MCF 10A (cell line): ENCODE measurements at regions not wholly inside any gene's neighbourhood (a gene's known extent, or its start where the extent isn't known, plus 50 kb on each side); places are given as distances from the start of the nearest gene placed in this dataset.

ENCODE experiments used
- BruUV-seq: library from RNA; stranded (reverse); fragments of 400-500 nt; replicated peaks from 2 replicates; lab custom pipeline; 2021; lab: Mats Ljungman, UMichigan
- CTCF ChIA-PET: fragments of 300-600 bp; sonication (Branson Sonifier 250); formaldehyde crosslinking; extraction: SDS; loops from one replicate; lab custom pipeline; 2021; ENCODE audit warnings: antibody characterized with exemption, inconsistent platforms; lab: Yijun Ruan, JAX
- POLR2A ChIA-PET: fragments of 300-600, 350-650 bp; sonication (Branson Sonifier 250); formaldehyde crosslinking; extraction: SDS; loops from one replicate; lab custom pipeline; 2020; ENCODE audit warnings: antibody characterized with exemption, inconsistent platforms; lab: Yijun Ruan, JAX
- DNase-seq: peaks from one replicate; pipeline ENCODE4 v3.0.0-alpha.2; 2018; ENCODE audit not compliant: unreplicated experiment
- H3K27ac Mint-ChIP-seq: one replicate; pipeline ENCODE4 v1.8.0; 2022; ENCODE audit warnings: mild to moderate bottlenecking, low read depth, mixed read lengths; ENCODE audit not compliant: unreplicated experiment
- H3K27me3 Mint-ChIP-seq: one replicate; pipeline ENCODE4 v1.8.0; 2022; ENCODE audit warnings: mixed read lengths; ENCODE audit not compliant: insufficient read depth, unreplicated experiment
- H3K36me3 Mint-ChIP-seq: one replicate; pipeline ENCODE4 v1.8.0; 2022; ENCODE audit warnings: mild to moderate bottlenecking, moderate library complexity, mixed read lengths; ENCODE audit not compliant: insufficient read depth, unreplicated experiment
- H3K4me1 Mint-ChIP-seq: one replicate; pipeline ENCODE4 v1.8.0; 2022; ENCODE audit warnings: mixed read lengths; ENCODE audit not compliant: insufficient read depth, unreplicated experiment
- H3K4me3 Mint-ChIP-seq: one replicate; pipeline ENCODE4 v1.8.0; 2022; ENCODE audit warnings: mild to moderate bottlenecking, moderate library complexity, mixed read lengths; ENCODE audit not compliant: unreplicated experiment
- H3K9me3 Mint-ChIP-seq: one replicate; pipeline ENCODE4 v1.8.0; 2022; ENCODE audit warnings: mixed read lengths; ENCODE audit not compliant: unreplicated experiment
- intact Hi-C: fragments of 100-400 bp; cut with micrococcal nuclease; formaldehyde crosslinking; loops from 2 replicates; pipeline ENCODE4 v1.14.1; 2022
- TF ChIP-seq, protein P1 (sequence below): fragments of 200-600 bp; IDR thresholded peaks from one replicate; pipeline ENCODE4 v1.8.0; 2022; ENCODE audit warnings: antibody characterized with exemption, mild to moderate bottlenecking; ENCODE audit not compliant: unreplicated experiment

DNA sequence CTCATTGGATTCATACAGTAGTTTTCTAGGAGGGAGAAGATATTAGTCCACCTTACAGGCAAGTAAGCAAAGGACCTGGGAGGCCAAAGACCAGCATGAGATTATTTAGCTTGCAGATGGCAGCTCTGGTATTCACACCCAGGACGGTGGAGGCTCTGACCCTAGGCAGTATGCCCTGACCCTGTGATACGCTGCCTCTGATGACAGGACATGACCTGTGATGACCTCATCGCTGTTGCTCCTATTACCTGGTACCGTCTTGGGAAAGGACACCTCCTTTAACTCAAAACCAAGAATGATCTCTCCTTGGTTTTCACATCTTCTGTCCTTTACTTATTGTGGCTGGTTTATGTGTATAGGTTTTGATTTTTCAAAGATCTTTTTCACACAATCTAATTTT lies 298.6 kb downstream of the CLIC5 start:
- no peak overlapping the region for H3K27ac Mint-ChIP-seq
- intact Hi-C loops = no loop called here

DNA sequence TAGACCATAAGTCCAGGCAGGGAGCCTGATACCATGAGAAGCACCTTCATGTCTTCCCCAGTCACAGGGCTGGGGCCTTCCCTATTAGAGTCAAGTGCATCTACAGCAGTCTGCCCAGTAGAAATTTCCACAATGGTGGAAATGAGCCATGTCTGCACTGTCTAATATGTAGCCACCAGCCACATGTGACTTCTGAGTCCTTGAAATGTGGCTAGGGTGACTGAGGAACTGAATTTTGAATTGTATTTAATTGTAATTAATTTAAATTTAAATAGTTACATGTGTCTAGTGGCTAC lies 300.2 kb downstream of the CLIC5 start:
- ChIA-PET CTCF (interaction anchor here (0.7 to 2.5 kb wide), 14 partner anchors 11 to 1239 kb away, joined by 3 to 23 read pairs (median 8); no protein-coding TSS in a partner anchor), POLR2A (interaction anchor here (1.7 kb wide), 1 partner anchor 1060 kb away, joined by 4 read pairs; no protein-coding TSS in a partner anchor)
- Mint-ChIP-seq H3K4me3 (no peak overlapping the region), H3K4me1 (peaks cover 6% of the 10 kb centered on the region), H3K27me3 (peaks cover 3% of the 10 kb centered on the region), H3K27ac (no peak overlapping the region), H3K9me3 (no peaks in the 10 kb centered on the region), H3K36me3 (no peaks in the 10 kb centered on the region)
- intact Hi-C loops = loop anchor here (2.0 kb wide), 3 partner anchors 99 to 1241 kb away; no protein-coding TSS in a partner anchor
- TF ChIP-seq, protein P1, sequence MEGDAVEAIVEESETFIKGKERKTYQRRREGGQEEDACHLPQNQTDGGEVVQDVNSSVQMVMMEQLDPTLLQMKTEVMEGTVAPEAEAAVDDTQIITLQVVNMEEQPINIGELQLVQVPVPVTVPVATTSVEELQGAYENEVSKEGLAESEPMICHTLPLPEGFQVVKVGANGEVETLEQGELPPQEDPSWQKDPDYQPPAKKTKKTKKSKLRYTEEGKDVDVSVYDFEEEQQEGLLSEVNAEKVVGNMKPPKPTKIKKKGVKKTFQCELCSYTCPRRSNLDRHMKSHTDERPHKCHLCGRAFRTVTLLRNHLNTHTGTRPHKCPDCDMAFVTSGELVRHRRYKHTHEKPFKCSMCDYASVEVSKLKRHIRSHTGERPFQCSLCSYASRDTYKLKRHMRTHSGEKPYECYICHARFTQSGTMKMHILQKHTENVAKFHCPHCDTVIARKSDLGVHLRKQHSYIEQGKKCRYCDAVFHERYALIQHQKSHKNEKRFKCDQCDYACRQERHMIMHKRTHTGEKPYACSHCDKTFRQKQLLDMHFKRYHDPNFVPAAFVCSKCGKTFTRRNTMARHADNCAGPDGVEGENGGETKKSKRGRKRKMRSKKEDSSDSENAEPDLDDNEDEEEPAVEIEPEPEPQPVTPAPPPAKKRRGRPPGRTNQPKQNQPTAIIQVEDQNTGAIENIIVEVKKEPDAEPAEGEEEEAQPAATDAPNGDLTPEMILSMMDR = no peak
- no peak for DNase-seq
- BruUV-seq = no TSS peak

More for the DNA sequence above, 298.6 kb downstream of the CLIC5 start:
- TF ChIP-seq, protein P1 = no peak
- Mint-ChIP-seq H3K4me3 (no peak overlapping the region), H3K36me3 (no peaks in the 10 kb centered on the region), H3K4me1 (no peaks in the 10 kb centered on the region), H3K27me3 (peaks cover 18% of the 10 kb centered on the region), H3K9me3 (no peaks in the 10 kb centered on the region)
- DNase-seq = no peak
- POLR2A ChIA-PET = no interaction called here
- no TSS peak for BruUV-seq
- CTCF ChIA-PET = interaction anchor here (1.5 kb wide), 1 partner anchor 1241 kb away, joined by 5 read pairs; no protein-coding TSS in a partner anchor

DNA sequence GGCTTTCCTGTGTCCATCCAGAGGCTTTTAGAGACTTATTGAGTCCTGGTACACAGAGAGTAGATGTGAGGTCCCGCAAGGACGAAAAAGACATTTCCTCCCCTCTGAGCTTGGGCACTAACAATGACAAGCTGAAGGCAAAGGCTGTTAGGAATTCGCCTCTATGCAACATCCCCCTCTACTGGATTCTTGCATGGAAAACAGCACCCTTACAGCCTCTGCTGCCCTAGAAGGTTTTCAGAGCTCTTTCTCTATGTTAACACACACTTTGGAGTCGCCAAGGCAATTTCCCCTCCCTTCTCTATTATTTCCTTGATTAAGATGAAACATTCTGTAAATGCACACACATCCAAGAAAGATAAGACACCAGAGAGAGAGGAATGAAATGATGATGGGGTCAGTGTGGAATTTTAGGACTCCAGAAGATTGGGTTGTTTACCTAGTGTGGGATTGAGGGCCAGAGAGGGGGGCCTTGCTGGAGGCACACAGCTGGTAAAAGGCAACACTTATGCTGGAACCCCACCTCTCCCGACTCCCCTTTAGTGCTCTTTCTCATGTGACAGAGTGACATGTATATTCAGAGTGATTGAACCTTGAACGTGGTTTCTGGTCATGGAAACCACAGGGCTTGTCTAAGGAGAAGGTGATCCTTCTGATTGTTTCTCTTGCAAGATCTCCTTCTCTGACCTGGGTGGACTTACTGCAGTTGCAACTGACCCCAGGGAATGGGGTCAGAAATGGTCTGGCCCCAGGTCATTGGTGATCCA lies 300.7 kb downstream of the CLIC5 start:
- intact Hi-C loops = loop anchor here (1.0 to 5.0 kb wide), 7 partner anchors 98 to 1240 kb away; partner anchors contain the start of gene SUPT3H
- H3K4me3 Mint-ChIP-seq = no peak overlapping the region
- peak overlapping the region; percentile 13 for H3K27ac Mint-ChIP-seq
- no peaks in the 10 kb centered on the region for H3K9me3 Mint-ChIP-seq
- ChIA-PET POLR2A (interaction anchor here (0.5 to 1.7 kb wide), 6 partner anchors 68 to 1085 kb away, joined by 3 to 13 read pairs (median 6); partner anchors contain the start of gene SUPT3H), CTCF (interaction anchor here (0.6 to 2.5 kb wide), 64 partner anchors 8 to 1283 kb away, joined by 3 to 48 read pairs (median 3); no protein-coding TSS in a partner anchor)
- no TSS peak for BruUV-seq
- H3K36me3 Mint-ChIP-seq = no peaks in the 10 kb centered on the region
- TF ChIP-seq, protein P1 = peak; percentile 87
- H3K4me1 Mint-ChIP-seq = peaks cover 11% of the 10 kb centered on the region
- H3K27me3 Mint-ChIP-seq = no peaks in the 10 kb centered on the region
- peak; percentile 87 for DNase-seq
